ENCODE measurements at regions not wholly inside any gene's neighbourhood (a gene's known extent, or its start where the extent isn't known, plus 50 kb on each side); places are given as distances from the start of the nearest gene placed in this dataset.
A peak's percentile ranks its signal among the peaks of the same experiment; 100 is the strongest.

DNA sequence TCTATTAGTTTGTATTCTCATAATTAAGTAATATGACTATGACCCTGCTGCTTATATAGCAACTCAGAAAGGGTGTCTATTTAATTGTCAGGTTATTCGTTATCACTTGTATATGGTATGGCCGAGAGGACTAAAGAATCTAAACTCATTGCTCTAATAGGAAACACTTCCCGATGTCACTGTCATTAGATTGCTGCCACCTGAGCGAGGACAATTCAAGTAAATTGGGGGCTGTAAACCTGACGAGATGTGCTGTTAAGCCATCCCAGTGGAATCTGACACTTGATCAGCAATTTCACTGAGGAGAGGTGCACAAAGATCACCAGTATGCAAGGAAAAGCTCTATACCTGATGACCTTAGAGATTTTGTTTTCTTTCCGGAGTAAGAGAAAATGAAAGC, 1319.3 kb downstream of the MAT2B start:
- no peak overlapping the region for H3K4me3 ChIP-seq (ENCODE audit: low read length)
- no peak for DNase-seq (ENCODE audit: low read depth)
- no peak for TF ChIP-seq CTCF (conservative IDR thresholded peaks at IDR 0.05; ENCODE audit: low read depth, low read length)

GRCh38 chr5:164832516-164832915, 1327.1 kb downstream of the MAT2B start:
- no peak for TF ChIP-seq CTCF (conservative IDR thresholded peaks at IDR 0.05; ENCODE audit: low read depth, low read length)

DNA sequence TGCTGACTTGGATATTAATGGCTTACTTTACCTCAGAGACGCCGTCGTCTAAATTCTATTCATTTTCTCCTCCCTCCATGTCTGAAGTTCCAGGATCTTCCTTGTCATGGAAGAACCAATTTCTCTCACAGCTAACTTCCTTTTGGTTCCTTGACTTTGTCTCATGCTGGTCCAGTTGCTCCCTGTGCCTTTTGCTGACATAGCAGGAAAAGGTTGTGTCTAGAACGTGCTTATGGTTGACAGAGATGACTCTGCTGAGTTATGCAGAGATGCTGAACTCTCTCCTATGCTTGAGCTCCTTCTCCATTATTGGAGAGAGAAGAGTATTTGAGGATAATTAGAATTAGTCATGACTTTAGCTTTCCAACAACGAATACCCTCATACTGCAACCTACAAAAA, 1338.9 kb downstream of the MAT2B start:
- no peak overlapping the region for H3K4me3 ChIP-seq (ENCODE audit: low read length)
- DNase-seq (ENCODE audit: low read depth): no peak
- no peak for TF ChIP-seq CTCF (conservative IDR thresholded peaks at IDR 0.05; ENCODE audit: low read depth, low read length)

More at GRCh38 chr5:164832516-164832915, 1327.1 kb downstream of the MAT2B start:
- DNase-seq (ENCODE audit: low read depth): no peak
- no peak overlapping the region for H3K4me3 ChIP-seq (ENCODE audit: low read length)

GRCh38 chr5:164860896-164861295, 1355.5 kb downstream of the MAT2B start:
- DNase-seq (ENCODE audit: low read depth): no peak
- no peak overlapping the region for H3K4me3 ChIP-seq (ENCODE audit: low read length)
- TF ChIP-seq CTCF (conservative IDR thresholded peaks at IDR 0.05; ENCODE audit: low read depth, low read length): no peak

DNA sequence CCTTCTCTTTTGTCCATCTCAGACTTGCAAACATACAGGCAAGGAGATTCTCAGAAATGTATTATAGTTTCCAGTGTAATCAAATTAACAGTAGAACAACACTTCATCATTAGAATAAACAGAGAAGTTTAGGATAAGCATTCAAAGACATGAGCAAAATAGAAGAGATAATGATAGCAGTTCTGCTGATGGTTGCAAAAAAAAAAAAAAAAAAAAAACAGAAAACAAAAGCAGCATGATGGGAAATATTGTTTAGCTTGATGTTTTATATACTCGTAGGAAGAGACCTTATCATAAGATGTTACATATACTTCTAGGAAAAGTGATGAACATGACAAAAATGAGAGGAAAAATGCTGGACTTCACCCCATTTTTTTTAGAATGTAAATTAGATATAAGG, 1356.2 kb downstream of the MAT2B start:
- no peak for TF ChIP-seq CTCF (conservative IDR thresholded peaks at IDR 0.05; ENCODE audit: low read depth, low read length)
- no peak overlapping the region for H3K4me3 ChIP-seq (ENCODE audit: low read length)
- DNase-seq (ENCODE audit: low read depth): no peak

GRCh38 chr5:164868761-164869160, 1363.3 kb downstream of the MAT2B start:
- no peak overlapping the region for H3K4me3 ChIP-seq (ENCODE audit: low read length)
- no peak for TF ChIP-seq CTCF (conservative IDR thresholded peaks at IDR 0.05; ENCODE audit: low read depth, low read length)
- DNase-seq (ENCODE audit: low read depth): peak; percentile 60

- TF ChIP-seq CTCF (conservative IDR thresholded peaks at IDR 0.05; ENCODE audit: low read depth, low read length): no peak
- no peak for DNase-seq (ENCODE audit: low read depth)
- H3K4me3 ChIP-seq (ENCODE audit: low read length): no peak overlapping the region
Measured at GRCh38 chr5:164869325-164869724, 1363.9 kb downstream of the MAT2B start.
